ENCODE measurements at regions not wholly inside any gene's neighbourhood (a gene's known extent, or its start where the extent isn't known, plus 50 kb on each side); places are given as distances from the start of the nearest gene placed in this dataset.
"Not testable (repeated sequence)": the region's sequence is repeated elsewhere in the genome, so short reads cannot be mapped to it uniquely, and the experiment has no call there.

DNA sequence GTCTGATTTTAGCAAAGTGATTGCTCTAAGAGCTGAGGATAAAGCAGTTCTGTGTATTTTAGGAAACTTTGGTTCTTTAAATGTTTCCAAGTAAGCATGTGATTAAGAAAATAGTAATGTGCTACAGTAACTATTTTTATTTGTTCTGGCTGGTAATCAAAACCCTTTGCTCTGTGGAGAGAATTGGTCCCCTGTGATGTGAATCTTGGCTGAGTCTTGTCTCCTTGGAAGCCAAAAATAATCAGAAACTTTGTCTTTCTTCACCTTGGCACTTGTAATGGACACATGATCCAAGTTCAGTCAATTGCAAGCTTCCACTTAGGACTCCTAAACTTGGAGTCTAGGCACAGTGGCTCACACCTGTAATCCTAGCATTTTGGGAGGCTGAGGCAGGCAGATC is 422.7 kb upstream of the CDH20 start:
- H3K36me3 Mint-ChIP-seq (ENCODE audit: low read depth, unreplicated experiment): no peaks in the 10 kb centered on the region
- no peaks in the 10 kb centered on the region for H3K9me3 Mint-ChIP-seq (ENCODE audit: unreplicated experiment)
- Histone ChIP-seq H3K36me3 (ENCODE audit: insufficient read depth, low read length) (no peaks in the 10 kb centered on the region), H3K9ac (ENCODE audit: low read length) (no peak overlapping the region), H3K9me3 (ENCODE audit: insufficient read depth, low read depth, low read length) (no peaks in the 10 kb centered on the region), H3K4me3 (ENCODE audit: insufficient read depth, low read depth, low read length) (no peak overlapping the region), H3K4me2 (ENCODE audit: low read length) (no peak overlapping the region), H3K27ac (ENCODE audit: low read depth, low read length) (no peak overlapping the region), H4K20me1 (ENCODE audit: insufficient read depth, low read length) (no peaks in the 10 kb centered on the region), H3K27me3 (ENCODE audit: insufficient read depth, low read length) (no peaks in the 10 kb centered on the region), H3K4me1 (ENCODE audit: insufficient read depth, low read length) (no peaks in the 10 kb centered on the region), H3K79me2 (ENCODE audit: insufficient read depth, low read length) (no peaks in the 10 kb centered on the region), H2AFZ (ENCODE audit: low read depth, low read length) (no peak overlapping the region)
- FAIRE-seq (no peak), DNase-seq (ENCODE audit: low read depth) (peak; percentile 63)
- no peak overlapping the region for H3K4me3 Mint-ChIP-seq (ENCODE audit: unreplicated experiment)
- H3K27me3 Mint-ChIP-seq (ENCODE audit: low read depth, unreplicated experiment): no peaks in the 10 kb centered on the region
- no peak overlapping the region for H3K27ac Mint-ChIP-seq (ENCODE audit: unreplicated experiment)
- TF ChIP-seq EZH2 (IDR thresholded peaks at IDR 0.05; ENCODE audit: insufficient read depth, low read length): no peak
- TF ChIP-seq, protein P1, sequence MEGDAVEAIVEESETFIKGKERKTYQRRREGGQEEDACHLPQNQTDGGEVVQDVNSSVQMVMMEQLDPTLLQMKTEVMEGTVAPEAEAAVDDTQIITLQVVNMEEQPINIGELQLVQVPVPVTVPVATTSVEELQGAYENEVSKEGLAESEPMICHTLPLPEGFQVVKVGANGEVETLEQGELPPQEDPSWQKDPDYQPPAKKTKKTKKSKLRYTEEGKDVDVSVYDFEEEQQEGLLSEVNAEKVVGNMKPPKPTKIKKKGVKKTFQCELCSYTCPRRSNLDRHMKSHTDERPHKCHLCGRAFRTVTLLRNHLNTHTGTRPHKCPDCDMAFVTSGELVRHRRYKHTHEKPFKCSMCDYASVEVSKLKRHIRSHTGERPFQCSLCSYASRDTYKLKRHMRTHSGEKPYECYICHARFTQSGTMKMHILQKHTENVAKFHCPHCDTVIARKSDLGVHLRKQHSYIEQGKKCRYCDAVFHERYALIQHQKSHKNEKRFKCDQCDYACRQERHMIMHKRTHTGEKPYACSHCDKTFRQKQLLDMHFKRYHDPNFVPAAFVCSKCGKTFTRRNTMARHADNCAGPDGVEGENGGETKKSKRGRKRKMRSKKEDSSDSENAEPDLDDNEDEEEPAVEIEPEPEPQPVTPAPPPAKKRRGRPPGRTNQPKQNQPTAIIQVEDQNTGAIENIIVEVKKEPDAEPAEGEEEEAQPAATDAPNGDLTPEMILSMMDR (IDR thresholded peaks at IDR 0.05; ENCODE audit: insufficient read depth, low read depth, low read length): no peak
- no peaks in the 10 kb centered on the region for H3K4me1 Mint-ChIP-seq (ENCODE audit: low read depth, unreplicated experiment)

DNA sequence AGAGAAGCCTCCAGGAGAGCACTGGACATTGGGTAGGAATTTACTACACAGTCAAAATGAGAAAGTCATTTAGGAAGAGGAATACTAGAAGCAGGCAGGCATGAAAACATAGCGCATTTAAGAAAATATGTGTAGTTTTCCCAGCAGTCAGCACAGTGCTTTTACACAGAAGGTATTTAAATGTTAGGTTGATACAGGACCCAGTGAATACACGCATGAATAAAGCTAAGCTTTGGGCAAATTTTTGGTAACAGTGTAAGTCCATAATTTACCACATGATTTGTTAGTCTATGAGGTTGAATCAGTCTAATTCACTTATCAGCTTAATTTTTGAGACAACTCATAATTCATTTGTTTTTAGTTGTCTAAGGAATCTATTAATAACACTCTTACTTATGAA is 421.7 kb upstream of the CDH20 start:
- H3K4me2 ChIP-seq (ENCODE audit: low read length): no peak overlapping the region
- H3K27ac ChIP-seq (ENCODE audit: low read depth, low read length): no peak overlapping the region
- no peaks in the 10 kb centered on the region for H3K9me3 Mint-ChIP-seq (ENCODE audit: unreplicated experiment)
- no peak overlapping the region for H2AFZ ChIP-seq (ENCODE audit: low read depth, low read length)
- DNase-seq (ENCODE audit: low read depth) (no peak), FAIRE-seq (no peak)
- no peaks in the 10 kb centered on the region for H3K9me3 ChIP-seq (ENCODE audit: insufficient read depth, low read depth, low read length)
- no peaks in the 10 kb centered on the region for H3K36me3 ChIP-seq (ENCODE audit: insufficient read depth, low read length)
- H3K9ac ChIP-seq (ENCODE audit: low read length): no peak overlapping the region
- no peaks in the 10 kb centered on the region for H3K4me1 ChIP-seq (ENCODE audit: insufficient read depth, low read length)
- H3K27me3 Mint-ChIP-seq (ENCODE audit: low read depth, unreplicated experiment): no peaks in the 10 kb centered on the region
- no peaks in the 10 kb centered on the region for H4K20me1 ChIP-seq (ENCODE audit: insufficient read depth, low read length)
- no peak for TF ChIP-seq EZH2 (IDR thresholded peaks at IDR 0.05; ENCODE audit: insufficient read depth, low read length)
- TF ChIP-seq, protein P1 (IDR thresholded peaks at IDR 0.05; ENCODE audit: insufficient read depth, low read depth, low read length): no peak
- H3K79me2 ChIP-seq (ENCODE audit: insufficient read depth, low read length): no peaks in the 10 kb centered on the region
- H3K27me3 ChIP-seq (ENCODE audit: insufficient read depth, low read length): no peaks in the 10 kb centered on the region
- no peak overlapping the region for H3K27ac Mint-ChIP-seq (ENCODE audit: unreplicated experiment)
- no peak overlapping the region for H3K4me3 ChIP-seq (ENCODE audit: insufficient read depth, low read depth, low read length)
- H3K36me3 Mint-ChIP-seq (ENCODE audit: low read depth, unreplicated experiment): no peaks in the 10 kb centered on the region
- no peak overlapping the region for H3K4me3 Mint-ChIP-seq (ENCODE audit: unreplicated experiment)
- H3K4me1 Mint-ChIP-seq (ENCODE audit: low read depth, unreplicated experiment): no peaks in the 10 kb centered on the region

DNA sequence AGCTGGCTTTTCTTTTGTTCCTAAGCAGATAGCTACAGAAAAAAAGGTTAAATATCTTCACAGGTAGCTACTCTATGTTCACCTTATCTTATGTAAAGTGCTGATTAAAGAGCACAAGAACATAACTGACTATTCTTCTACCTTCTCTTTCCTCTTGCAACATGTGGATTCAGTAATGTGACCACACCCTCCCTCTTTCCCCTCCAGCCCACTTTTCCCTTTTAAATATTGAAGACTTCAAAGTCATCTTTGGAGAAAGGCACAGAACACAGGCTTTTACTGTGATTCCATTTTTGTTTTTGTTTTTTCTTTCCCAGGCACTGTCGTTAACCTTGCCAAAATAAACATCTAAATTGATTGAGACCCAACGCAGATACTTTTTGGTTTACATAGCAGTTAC is 418.1 kb upstream of the CDH20 start:
- Histone ChIP-seq H3K4me1 (ENCODE audit: insufficient read depth, low read length) (no peaks in the 10 kb centered on the region), H2AFZ (ENCODE audit: low read depth, low read length) (no peak overlapping the region), H3K36me3 (ENCODE audit: insufficient read depth, low read length) (no peaks in the 10 kb centered on the region), H4K20me1 (ENCODE audit: insufficient read depth, low read length) (no peaks in the 10 kb centered on the region), H3K9me3 (ENCODE audit: insufficient read depth, low read depth, low read length) (no peaks in the 10 kb centered on the region), H3K9ac (ENCODE audit: low read length) (no peak overlapping the region), H3K27me3 (ENCODE audit: insufficient read depth, low read length) (no peaks in the 10 kb centered on the region), H3K4me2 (ENCODE audit: low read length) (no peak overlapping the region), H3K27ac (ENCODE audit: low read depth, low read length) (no peak overlapping the region), H3K4me3 (ENCODE audit: insufficient read depth, low read depth, low read length) (no peak overlapping the region), H3K79me2 (ENCODE audit: insufficient read depth, low read length) (no peaks in the 10 kb centered on the region)
- Mint-ChIP-seq H3K4me3 (ENCODE audit: unreplicated experiment) (no peak overlapping the region), H3K27me3 (ENCODE audit: low read depth, unreplicated experiment) (no peaks in the 10 kb centered on the region), H3K27ac (ENCODE audit: unreplicated experiment) (no peak overlapping the region), H3K4me1 (ENCODE audit: low read depth, unreplicated experiment) (no peaks in the 10 kb centered on the region), H3K36me3 (ENCODE audit: low read depth, unreplicated experiment) (no peaks in the 10 kb centered on the region), H3K9me3 (ENCODE audit: unreplicated experiment) (no peaks in the 10 kb centered on the region)
- TF ChIP-seq, protein P1 (IDR thresholded peaks at IDR 0.05; ENCODE audit: insufficient read depth, low read depth, low read length): no peak
- TF ChIP-seq EZH2 (IDR thresholded peaks at IDR 0.05; ENCODE audit: insufficient read depth, low read length): no peak
- no peak for DNase-seq (ENCODE audit: low read depth)
- FAIRE-seq: no peak

DNA sequence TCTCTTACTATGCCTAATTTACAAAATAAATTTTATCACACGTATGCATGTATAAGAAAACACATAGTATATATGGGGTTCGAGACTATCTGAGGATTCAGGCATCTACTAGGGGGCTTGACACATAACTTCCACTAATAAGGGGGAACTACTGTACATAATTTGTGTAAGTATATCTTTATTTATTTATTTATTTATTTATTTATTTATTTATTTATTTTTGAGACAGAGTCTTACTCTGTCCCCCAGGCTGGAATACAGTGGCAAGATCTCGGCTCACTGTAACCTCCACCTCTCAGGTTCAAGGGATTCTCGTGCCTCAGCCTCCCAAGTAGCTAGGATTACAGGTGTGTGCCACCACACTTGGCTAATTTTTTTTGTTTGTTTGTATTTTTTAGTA is 414.4 kb upstream of the CDH20 start:
- not testable (repeated sequence) for H3K9ac ChIP-seq (ENCODE audit: low read length); H2AFZ ChIP-seq (ENCODE audit: low read depth, low read length); H3K27me3 Mint-ChIP-seq (ENCODE audit: low read depth, unreplicated experiment); H3K4me2 ChIP-seq (ENCODE audit: low read length); DNase-seq (ENCODE audit: low read depth); H3K36me3 ChIP-seq (ENCODE audit: insufficient read depth, low read length); FAIRE-seq; H3K27me3 ChIP-seq (ENCODE audit: insufficient read depth, low read length); H4K20me1 ChIP-seq (ENCODE audit: insufficient read depth, low read length); H3K79me2 ChIP-seq (ENCODE audit: insufficient read depth, low read length); H3K9me3 ChIP-seq (ENCODE audit: insufficient read depth, low read depth, low read length); H3K4me1 Mint-ChIP-seq (ENCODE audit: low read depth, unreplicated experiment); H3K27ac ChIP-seq (ENCODE audit: low read depth, low read length); H3K4me1 ChIP-seq (ENCODE audit: insufficient read depth, low read length); H3K4me3 ChIP-seq (ENCODE audit: insufficient read depth, low read depth, low read length); H3K36me3 Mint-ChIP-seq (ENCODE audit: low read depth, unreplicated experiment); H3K4me3 Mint-ChIP-seq (ENCODE audit: unreplicated experiment); H3K9me3 Mint-ChIP-seq (ENCODE audit: unreplicated experiment); H3K27ac Mint-ChIP-seq (ENCODE audit: unreplicated experiment)

Data from astrocyte (in vitro differentiated cells and primary cell).